GM12864 (cell line): ENCODE measurements at regions not wholly inside any gene's neighbourhood (a gene's known extent, or its start where the extent isn't known, plus 50 kb on each side); places are given as distances from the start of the nearest gene placed in this dataset.

ENCODE experiments used
- DNase-seq: peaks from one replicate; pipeline ENCODE4 v3.0.0-alpha.2; 2011; ENCODE audit warnings: low read depth
- H3K4me3 ChIP-seq: 2 replicates; pipeline ENCODE4 v1.5.1; 2011; ENCODE audit warnings: mild to moderate bottlenecking, low read depth, low read length, control low read depth
- TF ChIP-seq, protein P1 (sequence below): IDR thresholded peaks from 2 replicates; pipeline ENCODE4 v1.5.1; 2011; ENCODE audit warnings: low read depth, mild to moderate bottlenecking, moderate library complexity, low read length, control low read depth, inconsistent platforms; ENCODE audit errors: missing control alignments

DNA sequence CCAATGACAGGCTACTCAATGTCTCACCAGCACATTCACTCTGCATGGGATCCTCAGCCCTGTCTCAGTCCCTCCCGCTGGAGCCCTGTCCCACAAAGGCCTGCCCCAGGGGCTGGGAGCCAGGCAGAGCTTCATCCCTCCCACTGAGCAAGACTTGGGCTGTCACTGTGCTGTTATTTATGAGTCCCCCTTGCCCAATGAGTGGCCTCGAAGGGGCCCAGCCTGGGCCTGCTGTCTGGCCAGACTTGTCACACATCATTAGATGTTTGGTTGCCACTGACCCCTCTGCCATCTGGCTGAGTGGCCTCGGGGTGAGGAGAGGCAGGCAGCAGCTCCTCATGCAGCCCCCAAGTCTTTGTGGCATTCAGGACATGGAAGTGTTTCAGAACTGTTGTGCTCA lies 330.6 kb upstream of the SKOR2 start:
- TF ChIP-seq, protein P1, sequence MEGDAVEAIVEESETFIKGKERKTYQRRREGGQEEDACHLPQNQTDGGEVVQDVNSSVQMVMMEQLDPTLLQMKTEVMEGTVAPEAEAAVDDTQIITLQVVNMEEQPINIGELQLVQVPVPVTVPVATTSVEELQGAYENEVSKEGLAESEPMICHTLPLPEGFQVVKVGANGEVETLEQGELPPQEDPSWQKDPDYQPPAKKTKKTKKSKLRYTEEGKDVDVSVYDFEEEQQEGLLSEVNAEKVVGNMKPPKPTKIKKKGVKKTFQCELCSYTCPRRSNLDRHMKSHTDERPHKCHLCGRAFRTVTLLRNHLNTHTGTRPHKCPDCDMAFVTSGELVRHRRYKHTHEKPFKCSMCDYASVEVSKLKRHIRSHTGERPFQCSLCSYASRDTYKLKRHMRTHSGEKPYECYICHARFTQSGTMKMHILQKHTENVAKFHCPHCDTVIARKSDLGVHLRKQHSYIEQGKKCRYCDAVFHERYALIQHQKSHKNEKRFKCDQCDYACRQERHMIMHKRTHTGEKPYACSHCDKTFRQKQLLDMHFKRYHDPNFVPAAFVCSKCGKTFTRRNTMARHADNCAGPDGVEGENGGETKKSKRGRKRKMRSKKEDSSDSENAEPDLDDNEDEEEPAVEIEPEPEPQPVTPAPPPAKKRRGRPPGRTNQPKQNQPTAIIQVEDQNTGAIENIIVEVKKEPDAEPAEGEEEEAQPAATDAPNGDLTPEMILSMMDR, result no peak
- H3K4me3 ChIP-seq, result no peak overlapping the region
- no peak for DNase-seq

DNA sequence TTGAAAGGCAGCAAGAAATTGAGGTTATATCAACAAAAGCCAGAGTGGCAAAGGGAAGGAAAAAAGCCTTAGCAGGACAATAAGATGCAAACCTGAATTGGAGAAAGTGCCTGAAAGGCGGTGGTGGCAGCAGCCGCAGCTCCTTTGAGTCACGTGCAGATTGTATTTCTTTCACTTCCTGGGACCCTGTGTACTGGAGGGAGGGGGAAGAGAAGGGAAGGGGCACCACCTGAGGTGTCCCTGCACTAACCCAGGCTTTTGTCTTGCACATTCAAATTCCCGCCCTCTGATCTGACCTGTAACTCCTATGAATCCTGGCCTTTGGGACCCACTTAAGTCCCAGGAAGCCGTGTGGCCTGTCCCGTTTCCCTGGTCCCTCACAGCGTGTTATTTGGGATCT lies 326.1 kb upstream of the SKOR2 start:
- DNase-seq, result no peak
- TF ChIP-seq, protein P1, result no peak
- no peak overlapping the region for H3K4me3 ChIP-seq

DNA sequence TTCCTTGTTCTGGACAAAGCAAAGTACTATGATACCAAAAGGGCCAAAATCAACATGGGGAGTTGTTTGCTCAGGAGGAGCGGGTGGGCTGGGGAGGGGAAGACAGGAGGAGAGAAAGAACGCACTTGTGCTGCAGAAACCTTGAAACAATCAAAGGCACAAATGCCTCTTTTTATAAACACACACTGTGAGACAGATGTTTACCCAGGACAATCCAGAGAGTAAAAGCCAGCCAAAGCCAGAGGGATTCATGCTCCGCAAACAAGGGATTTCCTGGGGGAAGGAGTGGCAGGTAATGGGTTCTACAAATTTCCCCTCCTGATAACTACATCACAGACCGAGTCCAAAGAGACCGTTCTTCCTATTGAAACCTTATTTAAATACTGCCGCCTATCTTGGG lies 323.5 kb upstream of the SKOR2 start:
- no peak for DNase-seq
- TF ChIP-seq, protein P1, result no peak
- no peak overlapping the region for H3K4me3 ChIP-seq

DNA sequence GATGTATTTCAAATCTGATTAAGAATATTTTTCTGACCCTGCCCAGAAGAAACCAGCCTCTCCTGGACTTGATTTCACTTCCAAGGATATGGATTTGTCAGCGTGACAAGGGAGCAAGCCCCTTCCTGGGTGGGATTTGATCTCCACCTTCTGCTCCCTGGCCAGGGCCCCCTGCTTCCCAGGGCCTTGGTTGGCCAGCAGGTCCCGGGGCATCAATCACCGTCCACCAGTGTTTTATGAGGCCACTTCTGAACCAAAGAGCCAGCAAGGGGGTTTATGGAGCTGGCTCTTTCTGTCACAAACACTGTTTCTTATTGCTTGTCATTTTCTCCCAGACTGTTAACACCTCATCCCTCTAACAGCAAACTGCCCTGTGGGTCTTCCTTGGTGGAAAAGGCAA lies 320.5 kb upstream of the SKOR2 start:
- TF ChIP-seq, protein P1, result no peak
- no peak for DNase-seq
- H3K4me3 ChIP-seq, result no peak overlapping the region

DNA sequence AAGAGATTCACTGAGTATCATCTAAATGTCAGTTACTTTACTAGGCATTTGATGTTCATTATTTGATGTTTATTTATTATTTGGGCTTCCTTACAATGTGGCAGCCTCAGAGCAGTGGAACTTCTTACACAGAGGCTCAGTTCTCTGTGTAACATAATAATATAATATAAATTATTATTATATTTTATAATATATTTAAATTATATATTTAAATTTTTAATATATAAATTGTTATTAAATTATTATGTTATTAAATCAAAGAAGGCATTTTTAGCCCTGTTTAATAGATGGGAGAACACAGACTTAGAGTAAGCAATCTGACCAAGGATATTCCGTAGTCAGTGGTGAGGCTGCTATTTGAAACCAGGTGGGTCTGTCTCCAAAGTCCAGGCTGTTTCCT lies 315.3 kb upstream of the SKOR2 start:
- DNase-seq, result no peak
- TF ChIP-seq, protein P1, result no peak
- H3K4me3 ChIP-seq, result no peak overlapping the region

DNA sequence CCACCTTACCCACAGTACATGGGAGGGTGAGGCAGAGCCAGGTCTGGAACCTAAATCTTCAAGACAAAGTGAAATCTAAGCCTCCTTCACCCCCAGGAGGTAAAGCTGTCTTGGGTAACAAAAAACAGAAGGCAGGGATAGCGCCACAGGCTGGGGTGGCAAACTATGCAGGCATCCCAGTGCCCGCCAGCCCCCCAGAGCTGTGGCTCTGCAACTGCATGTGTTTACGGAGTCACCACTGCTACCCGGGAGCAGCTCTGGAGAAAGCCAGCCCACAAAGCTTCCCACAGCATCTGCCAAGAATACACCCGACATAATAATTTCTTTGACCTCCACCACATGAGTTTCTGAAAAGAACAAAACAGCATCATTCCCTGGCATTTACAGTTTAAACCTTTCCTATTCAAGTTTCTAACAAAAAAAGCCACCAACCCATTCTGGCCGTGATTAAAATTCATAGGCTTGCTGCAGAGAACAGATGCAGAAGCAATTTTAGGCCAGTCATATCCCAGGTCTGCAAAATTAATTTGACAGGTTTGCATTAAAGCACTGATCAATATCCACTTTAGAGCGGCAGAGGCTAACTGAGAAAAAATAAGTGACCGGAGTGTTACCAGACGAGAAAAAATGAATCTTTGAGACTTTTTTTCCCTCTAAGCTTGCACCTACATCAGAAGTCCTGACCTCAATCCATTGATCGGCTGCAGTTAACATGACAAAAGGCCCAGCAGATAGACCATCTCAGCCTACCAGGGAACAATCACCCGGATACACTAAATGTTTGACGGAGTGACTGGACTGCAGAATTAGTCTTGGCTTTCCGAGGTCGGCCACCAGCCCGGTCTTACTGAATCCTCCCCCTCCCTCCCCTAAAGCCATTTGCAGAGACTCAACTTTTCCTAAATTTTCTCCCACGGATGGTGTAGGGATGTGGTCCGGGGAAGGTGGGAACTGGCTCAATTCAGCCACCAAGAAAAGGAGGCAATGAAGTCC lies 309.6 kb upstream of the SKOR2 start:
- no peak overlapping the region for H3K4me3 ChIP-seq
- TF ChIP-seq, protein P1, result no peak

DNA sequence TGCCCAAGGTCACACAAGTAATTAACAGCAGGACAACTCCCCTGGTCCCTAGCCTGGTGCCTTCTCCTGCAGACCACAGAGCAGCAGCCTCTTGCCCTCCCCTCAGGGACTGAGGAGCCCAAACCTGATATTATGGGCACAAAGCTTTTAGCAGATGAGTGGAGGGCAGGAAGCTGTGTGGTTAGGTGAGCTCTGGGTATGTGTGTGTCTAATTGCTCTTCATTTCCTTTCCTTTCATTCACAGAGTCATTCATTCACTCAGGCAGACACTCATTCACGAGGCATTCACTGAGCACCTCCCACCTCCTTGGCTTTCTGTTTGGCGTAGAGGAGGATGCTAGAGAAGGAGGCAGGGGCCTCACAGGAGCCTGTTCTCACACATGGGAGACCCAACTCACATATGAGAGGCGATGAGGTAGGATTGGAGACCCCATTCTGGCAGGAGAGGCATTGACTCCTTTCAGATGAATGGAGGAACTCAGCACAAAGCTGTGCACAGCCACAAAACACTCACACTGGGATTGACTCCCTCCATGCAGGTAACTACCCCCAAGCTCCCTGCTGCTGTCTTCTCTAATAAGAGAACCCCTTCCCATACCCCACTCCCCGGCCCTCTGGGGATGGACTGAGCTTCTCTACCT lies 306.8 kb upstream of the SKOR2 start:
- TF ChIP-seq, protein P1, result no peak
- H3K4me3 ChIP-seq, result no peak overlapping the region
- DNase-seq, result no peak

More for the DNA sequence above, 309.6 kb upstream of the SKOR2 start:
- DNase-seq, result no peak
